GM12878 (cell line): ENCODE measurements at regions not wholly inside any gene's neighbourhood (a gene's known extent, or its start where the extent isn't known, plus 50 kb on each side); places are given as distances from the start of the nearest gene placed in this dataset.

Source experiments
- ATAC-seq: fragments of 200-7000 bp; cut with Tn5 transposase; 3 replicates; pipeline ENCODE4 v1.9.1; 2020; ENCODE audit warnings: mild to moderate bottlenecking, moderate library complexity
- BruUV-seq: library from RNA; stranded (reverse); fragments of 400-500 nt; replicated peaks from 2 replicates; lab custom pipeline; 2021; lab: Mats Ljungman, UMichigan
- CTCF ChIA-PET: fragments of 300-600 bp; sonication (Branson Sonifier 250); formaldehyde crosslinking; extraction: SDS; loops from one replicate; lab custom pipeline; 2021; ENCODE audit warnings: inconsistent platforms; lab: Yijun Ruan, JAX
- POLR2A ChIA-PET: fragments of 350-600 bp; formaldehyde crosslinking; extraction: SDS; loops from one replicate; lab custom pipeline; 2021; ENCODE audit warnings: inconsistent platforms; lab: Charles Lee
- RAD21 ChIA-PET: fragments of 300-600 bp; sonication (Branson Sonifier 250); formaldehyde crosslinking; loops from one replicate; lab custom pipeline; 2023; ENCODE audit warnings: antibody characterized with exemption; ENCODE audit not compliant: unreplicated experiment; lab: Charles Lee
- SMC1A ChIA-PET: fragments of 300-600 bp; sonication (Branson Sonifier 250); formaldehyde crosslinking; loops from one replicate; lab custom pipeline; 2023; ENCODE audit not compliant: unreplicated experiment, uncharacterized antibody; lab: Charles Lee
- DNase-seq: peaks from one replicate; pipeline ENCODE4 v3.0.0-alpha.2; 2011; ENCODE audit warnings: low read depth, low spot score
- FAIRE-seq: peaks from 3 replicates; lab custom pipeline; 2011; peaks lifted over from hg19 to GRCh38; lab: Jason Lieb, UNC
- H2AFZ ChIP-seq: 2 replicates; pipeline ENCODE4 v1.6.0; 2011; ENCODE audit warnings: low read depth, low read length, control low read depth; ENCODE audit not compliant: control insufficient read depth
- H3K27ac ChIP-seq: 2 replicates; pipeline ENCODE4 v1.5.1; 2011; ENCODE audit warnings: control low read depth; ENCODE audit not compliant: control insufficient read depth, insufficient read depth
- H3K27me3 ChIP-seq, 2 experiments: replicated peaks in 1 of 2; 2 replicates each; pipeline versions ENCODE4 v1.6.0 to v1.6.1; 2011; ENCODE audit warnings: low read length in 1 of 2; ENCODE audit not compliant: control insufficient read depth in 2 of 2, insufficient read depth in 2 of 2
- H3K36me3 ChIP-seq, 2 experiments: 2 replicates each; pipeline ENCODE4 v1.5.1; 2011; ENCODE audit warnings: low read length in 1 of 2; ENCODE audit not compliant: control insufficient read depth in 2 of 2, insufficient read depth in 2 of 2
- H3K4me1 ChIP-seq: 2 replicates; pipeline ENCODE4 v1.6.1; 2011; ENCODE audit warnings: mild to moderate bottlenecking, low read length, moderate library complexity, mixed read lengths; ENCODE audit not compliant: control insufficient read depth, insufficient read depth
- H3K4me2 ChIP-seq: 2 replicates; pipeline ENCODE4 v1.6.0; 2011; ENCODE audit warnings: control low read depth; ENCODE audit not compliant: control insufficient read depth, insufficient read depth
- H3K4me3 ChIP-seq: fragments of 200-600 bp; sonication (generic); 2 replicates; pipeline ENCODE4 v1.5.1; 2016
- H3K79me2 ChIP-seq: 2 replicates; pipeline ENCODE4 v1.6.0; 2011; ENCODE audit warnings: low read length; ENCODE audit not compliant: control insufficient read depth, insufficient read depth
- H3K9ac ChIP-seq: 2 replicates; pipeline ENCODE4 v1.8.0; 2011; ENCODE audit warnings: low read length, control low read depth, mixed read lengths; ENCODE audit not compliant: control insufficient read depth, insufficient read depth
- H3K9me3 ChIP-seq: replicated peaks from 3 replicates; pipeline ENCODE4 v1.5.1; 2011; ENCODE audit warnings: mild to moderate bottlenecking, low read length; ENCODE audit not compliant: control insufficient read depth, insufficient read depth
- H4K20me1 ChIP-seq: 2 replicates; pipeline ENCODE4 v1.6.0; 2011; ENCODE audit not compliant: control insufficient read depth, insufficient read depth
- CBX5 ChIP-seq: sonication (generic); IDR thresholded peaks from 2 replicates; pipeline ENCODE4 v1.6.1; 2016; ENCODE audit warnings: low read depth, moderate library complexity, mild to moderate bottlenecking, inconsistent platforms
- CREB1 ChIP-seq: IDR thresholded peaks from 2 replicates; pipeline ENCODE4 v1.6.1; 2012; ENCODE audit warnings: low read depth, mild to moderate bottlenecking, inconsistent platforms
- ETV6 ChIP-seq, 2 experiments: fragments of 450-650 bp in 1 of 2; IDR thresholded peaks in 1 of 2; conservative IDR thresholded peaks in 1 of 2; 2 replicates each; pipeline ENCODE4 v1.6.1; 2014; ENCODE audit warnings: antibody characterized with exemption in 1 of 2, borderline replicate concordance in 1 of 2, low read depth in 1 of 2, mild to moderate bottlenecking in 1 of 2, moderate library complexity in 1 of 2
- FOXM1 ChIP-seq: IDR thresholded peaks from 2 replicates; pipeline ENCODE4 v1.6.1; 2012; ENCODE audit warnings: low read depth, mild to moderate bottlenecking, inconsistent platforms, low read length, moderate library complexity
- GABPA ChIP-seq: IDR thresholded peaks from 2 replicates; pipeline ENCODE4 v1.6.1; 2014; ENCODE audit warnings: antibody characterized with exemption, low read depth, mild to moderate bottlenecking, inconsistent platforms
- IKZF2 ChIP-seq, 2 experiments: fragments of 450-650 bp; IDR thresholded peaks; 2 replicates each; pipeline ENCODE4 v1.6.1; 2017; ENCODE audit warnings: mild to moderate bottlenecking in 2 of 2, moderate library complexity in 2 of 2
- JUND ChIP-seq: IDR thresholded peaks from 2 replicates; pipeline ENCODE4 v1.6.1; 2012; ENCODE audit warnings: low read depth, mild to moderate bottlenecking, low read length, improper control_type of control experiment, moderate library complexity
- KAT2A ChIP-seq: conservative IDR thresholded peaks from 2 replicates; pipeline ENCODE4 v1.6.1; 2011; ENCODE audit warnings: low read depth, low read length; ENCODE audit not compliant: control insufficient read depth
- LARP7 ChIP-seq: fragments of 450-650 bp; IDR thresholded peaks from 2 replicates; pipeline ENCODE4 v1.6.1; 2017; ENCODE audit warnings: mild to moderate bottlenecking
- POU2F2 ChIP-seq: IDR thresholded peaks from 3 replicates; pipeline ENCODE4 v1.6.1; 2011; ENCODE audit warnings: low read depth, mild to moderate bottlenecking, low read length, borderline replicate concordance
- RUNX3 ChIP-seq: IDR thresholded peaks from 2 replicates; pipeline ENCODE4 v1.6.1; 2012; ENCODE audit warnings: low read length, inconsistent platforms
- SMAD1 ChIP-seq: fragments of 450-650 bp; IDR thresholded peaks from 2 replicates; pipeline ENCODE4 v1.6.1; 2018; ENCODE audit warnings: mild to moderate bottlenecking, low read depth; ENCODE audit not compliant: partially characterized antibody
- SREBF1 ChIP-seq: IDR thresholded peaks from 2 replicates; pipeline ENCODE4 v1.6.1; 2012; ENCODE audit warnings: mild to moderate bottlenecking, low read length
- STAT3 ChIP-seq: IDR thresholded peaks from 2 replicates; pipeline ENCODE4 v1.6.1; 2011; ENCODE audit warnings: low read depth, low read length, improper control_type of control experiment
- ZNF217 ChIP-seq: fragments of 450-650 bp; IDR thresholded peaks from 2 replicates; pipeline ENCODE4 v1.6.1; 2017; ENCODE audit warnings: antibody characterized with exemption, mild to moderate bottlenecking
- WGBS: methylation state at CpG from one replicate; pipeline ENCODE4 v1.1.6; 2016; ENCODE audit warnings: low lambda C conversion rate; ENCODE audit not compliant: insufficient replicate concordance, insufficient coverage; ENCODE audit errors: missing lambda C conversion rate; 5-methylcytosine and 5-hydroxymethylcytosine counted together
- in situ Hi-C: fragments of 300-500 bp; cut with MboI; formaldehyde crosslinking; loops from 9 replicates; pipeline ENCODE4 v1.14.3; 2018; ENCODE audit warnings: mixed read lengths
- intact Hi-C: fragments of 100-400 bp; cut with micrococcal nuclease; formaldehyde crosslinking; loops from one replicate; pipeline ENCODE4 v1.14.2; 2022; ENCODE audit not compliant: unreplicated experiment
- TF ChIP-seq, protein P1 (sequence below): IDR thresholded peaks from 2 replicates; pipeline ENCODE4 v1.6.1; 2012; ENCODE audit warnings: low read depth, low read length, improper control_type of control experiment
- TF ChIP-seq, protein P2 (sequence below): fragments of 450-650 bp; IDR thresholded peaks from 2 replicates; pipeline ENCODE4 v1.6.1; 2017; ENCODE audit warnings: mild to moderate bottlenecking

DNA sequence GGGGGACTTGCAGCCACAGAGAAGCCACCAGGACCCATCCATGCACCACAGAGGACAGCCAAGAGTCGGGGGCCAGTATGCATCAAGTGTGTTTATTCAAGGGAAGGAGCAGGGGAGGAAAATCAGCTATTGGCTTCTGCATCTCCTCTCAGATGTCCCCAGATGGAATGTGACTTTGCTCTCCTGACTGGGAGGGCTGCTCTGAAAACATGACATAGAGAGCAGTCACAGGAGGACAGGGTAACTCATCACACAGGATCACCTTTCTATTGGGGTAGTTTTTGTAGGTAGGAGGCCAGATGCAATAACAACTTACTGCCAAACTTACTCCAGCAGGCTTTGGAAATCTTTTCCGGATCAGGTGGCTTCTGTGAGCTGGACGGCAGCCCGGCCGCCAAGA, 121.0 kb upstream of the OPCML start:
- Histone ChIP-seq H3K4me1 (no peaks in the 10 kb centered on the region), H4K20me1 (no peaks in the 10 kb centered on the region), H3K36me3 (no peaks in the 10 kb centered on the region), H3K27ac (no peak overlapping the region), H3K4me3 (no peak overlapping the region), H3K9me3 (no peaks in the 10 kb centered on the region; the same call in 2 of the 3 replicates), H2AFZ (no peak overlapping the region), H3K4me2 (no peak overlapping the region), H3K9ac (no peak overlapping the region), H3K27me3 (no peaks in the 10 kb centered on the region), H3K79me2 (no peaks in the 10 kb centered on the region)
- 72% methylated on average over 5 of the region's 5 CpGs for WGBS
- FAIRE-seq (no peak), DNase-seq (no peak), ATAC-seq (no peak)
- in situ Hi-C loops (no loop called here), intact Hi-C loops (no loop called here)
- RAD21 ChIA-PET = no interaction called here
- POLR2A ChIA-PET = no interaction called here
- CTCF ChIA-PET = no interaction called here
- no TSS peak for BruUV-seq
- TF ChIP-seq LARP7 = no peak
- no peak for TF ChIP-seq ZNF217
- TF ChIP-seq STAT3 = no peak
- no peak for TF ChIP-seq RUNX3
- TF ChIP-seq IKZF2 (IDR thresholded peaks at IDR 0.05) = no peak
- TF ChIP-seq, protein P1, sequence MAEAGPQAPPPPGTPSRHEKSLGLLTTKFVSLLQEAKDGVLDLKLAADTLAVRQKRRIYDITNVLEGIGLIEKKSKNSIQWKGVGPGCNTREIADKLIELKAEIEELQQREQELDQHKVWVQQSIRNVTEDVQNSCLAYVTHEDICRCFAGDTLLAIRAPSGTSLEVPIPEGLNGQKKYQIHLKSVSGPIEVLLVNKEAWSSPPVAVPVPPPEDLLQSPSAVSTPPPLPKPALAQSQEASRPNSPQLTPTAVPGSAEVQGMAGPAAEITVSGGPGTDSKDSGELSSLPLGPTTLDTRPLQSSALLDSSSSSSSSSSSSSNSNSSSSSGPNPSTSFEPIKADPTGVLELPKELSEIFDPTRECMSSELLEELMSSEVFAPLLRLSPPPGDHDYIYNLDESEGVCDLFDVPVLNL = no peak
- no peak for TF ChIP-seq ETV6 (conservative IDR thresholded peaks at IDR 0.05 in 1 of 2, IDR thresholded peaks at IDR 0.05 in 1 of 2; ENCODE audit: borderline replicate concordance in 1 of 2, low read depth in 1 of 2)
- TF ChIP-seq JUND = no peak
- TF ChIP-seq, protein P2, sequence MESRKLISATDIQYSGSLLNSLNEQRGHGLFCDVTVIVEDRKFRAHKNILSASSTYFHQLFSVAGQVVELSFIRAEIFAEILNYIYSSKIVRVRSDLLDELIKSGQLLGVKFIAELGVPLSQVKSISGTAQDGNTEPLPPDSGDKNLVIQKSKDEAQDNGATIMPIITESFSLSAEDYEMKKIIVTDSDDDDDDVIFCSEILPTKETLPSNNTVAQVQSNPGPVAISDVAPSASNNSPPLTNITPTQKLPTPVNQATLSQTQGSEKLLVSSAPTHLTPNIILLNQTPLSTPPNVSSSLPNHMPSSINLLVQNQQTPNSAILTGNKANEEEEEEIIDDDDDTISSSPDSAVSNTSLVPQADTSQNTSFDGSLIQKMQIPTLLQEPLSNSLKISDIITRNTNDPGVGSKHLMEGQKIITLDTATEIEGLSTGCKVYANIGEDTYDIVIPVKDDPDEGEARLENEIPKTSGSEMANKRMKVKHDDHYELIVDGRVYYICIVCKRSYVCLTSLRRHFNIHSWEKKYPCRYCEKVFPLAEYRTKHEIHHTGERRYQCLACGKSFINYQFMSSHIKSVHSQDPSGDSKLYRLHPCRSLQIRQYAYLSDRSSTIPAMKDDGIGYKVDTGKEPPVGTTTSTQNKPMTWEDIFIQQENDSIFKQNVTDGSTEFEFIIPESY = no peak
- no peak for TF ChIP-seq POU2F2
- no peak for TF ChIP-seq GABPA
- TF ChIP-seq SREBF1 = no peak
- TF ChIP-seq KAT2A = no peak
- no peak for TF ChIP-seq FOXM1
- TF ChIP-seq CBX5 = no peak
- no peak for TF ChIP-seq SMAD1
- no peak for TF ChIP-seq CREB1
- SMC1A ChIA-PET = no interaction called here
